AG04450 (cell line): ENCODE measurements at regions not wholly inside any gene's neighbourhood (a gene's known extent, or its start where the extent isn't known, plus 50 kb on each side); places are given as distances from the start of the nearest gene placed in this dataset.
A peak's percentile ranks its signal among the peaks of the same experiment; 100 is the strongest.
"Not testable (repeated sequence)": the region's sequence is repeated elsewhere in the genome, so short reads cannot be mapped to it uniquely, and the experiment has no call there.

ENCODE experiments used
- CTCF ChIA-PET: fragments of 300-600, 350-600 bp; formaldehyde crosslinking; extraction: SDS; loops from one replicate; lab custom pipeline; 2022; ENCODE audit warnings: antibody characterized with exemption, inconsistent platforms; lab: Charles Lee
- POLR2A ChIA-PET: fragments of 350-600 bp; formaldehyde crosslinking; extraction: SDS; loops from one replicate; lab custom pipeline; 2021; ENCODE audit warnings: antibody characterized with exemption, inconsistent platforms; lab: Yijun Ruan, JAX
- DNase-seq: peaks from one replicate; pipeline ENCODE4 v3.0.0-alpha.2; 2011; ENCODE audit warnings: low read depth, low spot score
- H3K27ac ChIP-seq: one replicate; pipeline ENCODE4 v1.5.1; 2012; ENCODE audit warnings: low read depth, low read length, control low read depth
- H3K27me3 ChIP-seq: one replicate; pipeline ENCODE4 v1.6.0; 2012; ENCODE audit warnings: low read length; ENCODE audit not compliant: control insufficient read depth, insufficient read depth
- H3K4me3 ChIP-seq: 2 replicates; pipeline ENCODE4 v1.5.1; 2011; ENCODE audit warnings: mild to moderate bottlenecking, low read depth, low read length, control low read depth
- H3K9me3 ChIP-seq: 2 replicates; pipeline ENCODE4 v1.5.1; 2012; ENCODE audit warnings: low read length; ENCODE audit not compliant: control insufficient read depth, insufficient read depth
- TF ChIP-seq, protein P1 (sequence below): IDR thresholded peaks from 2 replicates; pipeline ENCODE4 v1.5.1; 2011; ENCODE audit warnings: low read depth, low read length, control low read depth, inconsistent platforms

DNA sequence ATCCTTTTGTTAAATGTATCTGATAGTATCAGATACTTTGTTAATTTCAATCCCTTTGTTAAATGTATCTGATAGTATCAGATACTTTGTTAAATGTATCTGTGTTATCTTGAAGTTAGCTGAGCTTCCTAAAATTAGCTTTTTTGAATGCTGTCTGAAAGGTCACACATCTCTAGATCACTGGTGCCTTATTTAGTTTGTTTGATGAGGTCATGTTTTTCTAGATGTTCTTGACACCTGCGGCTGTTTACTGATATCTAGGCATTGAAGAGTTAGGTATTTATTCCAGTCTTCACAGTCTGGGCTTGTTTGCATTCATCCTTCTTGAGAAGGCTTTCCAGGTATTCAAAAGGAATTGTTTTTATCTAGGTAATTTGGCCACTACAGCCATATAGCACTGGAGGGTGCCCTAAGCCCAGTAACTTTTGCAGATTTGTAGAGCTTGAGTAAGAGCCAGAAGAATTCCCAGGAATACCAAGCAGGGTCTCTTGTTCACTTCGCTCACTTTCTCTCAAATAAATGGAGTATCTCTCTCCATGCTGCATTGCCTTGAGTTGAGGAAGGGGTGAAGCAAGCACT, 435.4 kb upstream of the GRAMD2B start:
- Histone ChIP-seq H3K27me3 (no peaks in the 10 kb centered on the region), H3K4me3 (no peak overlapping the region), H3K27ac (no peak overlapping the region), H3K9me3 (no peaks in the 10 kb centered on the region)
- TF ChIP-seq, protein P1, sequence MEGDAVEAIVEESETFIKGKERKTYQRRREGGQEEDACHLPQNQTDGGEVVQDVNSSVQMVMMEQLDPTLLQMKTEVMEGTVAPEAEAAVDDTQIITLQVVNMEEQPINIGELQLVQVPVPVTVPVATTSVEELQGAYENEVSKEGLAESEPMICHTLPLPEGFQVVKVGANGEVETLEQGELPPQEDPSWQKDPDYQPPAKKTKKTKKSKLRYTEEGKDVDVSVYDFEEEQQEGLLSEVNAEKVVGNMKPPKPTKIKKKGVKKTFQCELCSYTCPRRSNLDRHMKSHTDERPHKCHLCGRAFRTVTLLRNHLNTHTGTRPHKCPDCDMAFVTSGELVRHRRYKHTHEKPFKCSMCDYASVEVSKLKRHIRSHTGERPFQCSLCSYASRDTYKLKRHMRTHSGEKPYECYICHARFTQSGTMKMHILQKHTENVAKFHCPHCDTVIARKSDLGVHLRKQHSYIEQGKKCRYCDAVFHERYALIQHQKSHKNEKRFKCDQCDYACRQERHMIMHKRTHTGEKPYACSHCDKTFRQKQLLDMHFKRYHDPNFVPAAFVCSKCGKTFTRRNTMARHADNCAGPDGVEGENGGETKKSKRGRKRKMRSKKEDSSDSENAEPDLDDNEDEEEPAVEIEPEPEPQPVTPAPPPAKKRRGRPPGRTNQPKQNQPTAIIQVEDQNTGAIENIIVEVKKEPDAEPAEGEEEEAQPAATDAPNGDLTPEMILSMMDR = peak; percentile 11; the same call in 1 of the 2 replicates
- POLR2A ChIA-PET = no interaction called here
- DNase-seq = no peak
- CTCF ChIA-PET = no interaction called here

DNA sequence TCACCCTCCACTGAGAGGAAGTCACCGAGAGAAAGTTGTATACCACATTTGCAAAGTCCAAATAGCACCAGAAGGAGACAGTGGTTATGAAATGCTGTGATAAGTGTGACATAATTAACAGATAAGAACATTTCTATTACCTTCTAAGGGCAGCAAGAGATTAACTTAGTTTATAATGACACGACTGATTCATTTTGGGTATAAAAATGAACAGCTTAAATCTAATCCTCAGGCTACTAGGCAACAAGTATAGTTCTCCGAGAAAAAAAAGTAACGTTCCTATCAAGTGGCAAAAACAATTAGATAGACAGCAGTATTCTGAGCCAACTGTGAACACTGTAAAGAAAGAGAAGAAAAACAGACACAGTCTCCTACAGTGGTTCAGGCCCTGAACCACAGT, 431.2 kb upstream of the GRAMD2B start:
- CTCF ChIA-PET = no interaction called here
- TF ChIP-seq, protein P1 = no peak
- H3K4me3 ChIP-seq = no peak overlapping the region
- H3K9me3 ChIP-seq = no peaks in the 10 kb centered on the region
- no peaks in the 10 kb centered on the region for H3K27me3 ChIP-seq
- POLR2A ChIA-PET = no interaction called here
- no peak for DNase-seq
- H3K27ac ChIP-seq = no peak overlapping the region

DNA sequence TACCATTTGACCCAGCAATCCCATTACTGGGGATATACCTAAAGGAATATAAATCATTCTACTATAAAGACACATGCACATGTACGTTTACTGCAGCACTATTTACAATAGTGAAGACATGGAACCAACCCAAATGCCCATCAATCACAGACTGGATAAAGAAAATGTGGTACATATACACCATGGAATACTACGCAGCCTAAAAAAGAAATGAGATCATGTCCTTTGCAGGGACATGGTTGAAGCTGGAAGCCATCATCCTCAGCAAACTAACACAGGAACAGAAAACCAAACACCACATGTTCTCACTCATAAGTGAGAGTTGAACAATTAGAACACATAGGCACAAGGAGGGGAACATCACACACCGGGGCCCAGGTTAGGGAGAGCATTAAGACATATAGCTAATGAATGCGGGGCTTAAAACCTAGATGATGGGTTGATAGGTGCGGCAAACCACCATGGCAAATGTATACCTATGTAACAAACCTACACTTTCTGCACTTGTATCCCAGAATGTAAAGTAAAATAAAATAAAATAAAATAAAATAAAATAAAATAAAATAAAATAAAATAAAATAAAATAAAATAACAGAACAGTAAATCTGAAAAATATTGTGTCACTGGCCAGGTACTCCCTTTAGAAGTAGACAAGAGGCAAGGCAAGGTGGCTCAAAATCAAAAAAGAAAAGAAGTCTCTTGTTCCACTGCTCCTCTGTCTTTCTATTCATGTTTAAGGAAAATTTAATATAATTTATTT, 423.8 kb upstream of the GRAMD2B start:
- DNase-seq, CTCF ChIA-PET, H3K27me3 ChIP-seq, H3K27ac ChIP-seq, H3K9me3 ChIP-seq, POLR2A ChIA-PET, H3K4me3 ChIP-seq: not testable (repeated sequence)

DNA sequence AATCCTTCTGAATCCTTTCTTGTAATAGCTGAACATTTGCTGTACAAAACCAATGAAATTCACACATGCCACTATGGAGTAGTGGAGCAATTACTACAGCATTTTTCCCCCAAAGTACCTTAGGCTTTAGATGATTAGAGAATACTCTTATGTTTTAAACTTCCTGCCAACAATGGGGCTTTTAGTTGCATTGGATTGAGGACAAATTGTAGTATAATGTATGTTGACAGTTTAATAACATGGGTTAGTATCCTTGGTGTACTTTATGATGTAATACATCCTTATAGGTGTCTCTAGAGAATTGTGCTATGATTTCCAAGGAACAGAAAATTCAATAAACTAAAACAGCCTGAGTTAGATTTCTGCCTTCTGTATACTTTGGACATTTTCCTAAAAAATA, 422.7 kb upstream of the GRAMD2B start:
- Histone ChIP-seq H3K4me3 (no peak overlapping the region), H3K9me3 (no peaks in the 10 kb centered on the region), H3K27ac (no peak overlapping the region), H3K27me3 (no peaks in the 10 kb centered on the region)
- TF ChIP-seq, protein P1 = no peak
- CTCF ChIA-PET = no interaction called here
- DNase-seq = no peak
- POLR2A ChIA-PET = no interaction called here

DNA sequence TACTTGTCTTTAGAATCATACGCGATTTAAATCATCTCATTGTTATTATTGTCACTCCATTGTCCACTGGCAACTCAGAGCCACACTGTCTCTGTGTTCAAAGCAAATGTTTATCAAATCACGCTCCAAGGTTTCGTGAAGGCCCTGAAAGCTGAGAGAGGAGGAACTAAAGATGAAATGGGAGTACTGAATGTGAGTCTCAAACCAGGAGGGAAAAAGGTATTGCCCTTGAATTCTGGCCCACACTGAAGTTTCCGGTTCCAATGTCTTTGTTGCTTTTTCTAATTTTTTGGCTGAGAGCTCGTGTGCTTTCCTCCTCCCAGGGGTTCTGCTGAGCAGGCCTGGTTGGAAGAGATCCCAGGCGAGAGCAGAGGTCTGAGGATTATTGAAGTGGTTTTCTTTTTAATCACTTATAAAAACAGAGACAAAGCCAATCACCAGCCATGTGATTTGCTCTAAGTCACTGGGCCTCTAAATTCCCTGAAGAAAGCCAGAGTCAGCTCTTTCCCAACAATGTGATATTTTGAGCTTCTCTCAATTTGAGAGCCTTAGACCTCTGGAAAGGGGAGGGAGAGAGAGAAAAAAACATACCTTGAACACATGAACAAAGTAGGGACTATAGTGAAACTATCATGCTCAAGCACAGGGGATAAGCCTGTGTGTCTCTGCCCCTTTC, 420.8 kb upstream of the GRAMD2B start:
- CTCF ChIA-PET = no interaction called here
- H3K27me3 ChIP-seq = no peaks in the 10 kb centered on the region
- peak; percentile 44 for DNase-seq

More for the DNA sequence above, 420.8 kb upstream of the GRAMD2B start:
- POLR2A ChIA-PET = no interaction called here
- TF ChIP-seq, protein P1 = no peak
- Histone ChIP-seq H3K27ac (peak overlapping the region; percentile 49), H3K4me3 (no peak overlapping the region), H3K9me3 (no peaks in the 10 kb centered on the region)
